ENCODE measurements at regions not wholly inside any gene's neighbourhood (a gene's known extent, or its start where the extent isn't known, plus 50 kb on each side); places are given as distances from the start of the nearest gene placed in this dataset.

DNA sequence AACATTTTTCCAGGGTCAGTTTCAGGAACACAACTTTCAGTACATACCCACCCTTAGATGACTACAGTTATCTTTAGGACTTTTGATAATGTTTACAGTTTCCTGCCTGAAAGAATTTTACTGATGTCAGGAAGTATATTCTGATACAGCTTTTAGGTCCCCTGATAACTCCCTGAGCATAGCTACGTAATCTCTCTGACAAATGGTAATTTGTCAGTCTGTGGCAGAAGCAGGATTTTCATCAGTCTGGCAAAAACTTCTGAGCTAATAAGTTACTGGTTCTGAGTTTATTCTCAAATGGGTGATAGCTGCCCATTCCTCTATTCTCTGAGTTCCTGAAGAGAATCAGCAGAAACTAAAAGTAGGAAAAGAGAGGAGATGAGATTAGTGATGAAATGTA, 270.1 kb upstream of the MTPN start:
- Histone ChIP-seq H3K36me3 (no peaks in the 10 kb centered on the region), H3K4me3 (no peak overlapping the region), H3K4me1 (replicated peaks) (no peaks in the 10 kb centered on the region), H3K9me3 (no peaks in the 10 kb centered on the region), H3K27me3 (replicated peaks; ENCODE audit: insufficient read depth) (no peaks in the 10 kb centered on the region), H3K27ac (no peak overlapping the region)
- TF ChIP-seq POLR2A (IDR thresholded peaks at IDR 0.05) = no peak
- no peak for TF ChIP-seq POLR2AphosphoS5 (IDR thresholded peaks at IDR 0.05)
- intact Hi-C loops (cut with DNase I) = no loop called here
- no peak for DNase-seq (ENCODE audit: low spot score)
- WGBS = 75% methylated on average over 1 of the region's 1 CpG

DNA sequence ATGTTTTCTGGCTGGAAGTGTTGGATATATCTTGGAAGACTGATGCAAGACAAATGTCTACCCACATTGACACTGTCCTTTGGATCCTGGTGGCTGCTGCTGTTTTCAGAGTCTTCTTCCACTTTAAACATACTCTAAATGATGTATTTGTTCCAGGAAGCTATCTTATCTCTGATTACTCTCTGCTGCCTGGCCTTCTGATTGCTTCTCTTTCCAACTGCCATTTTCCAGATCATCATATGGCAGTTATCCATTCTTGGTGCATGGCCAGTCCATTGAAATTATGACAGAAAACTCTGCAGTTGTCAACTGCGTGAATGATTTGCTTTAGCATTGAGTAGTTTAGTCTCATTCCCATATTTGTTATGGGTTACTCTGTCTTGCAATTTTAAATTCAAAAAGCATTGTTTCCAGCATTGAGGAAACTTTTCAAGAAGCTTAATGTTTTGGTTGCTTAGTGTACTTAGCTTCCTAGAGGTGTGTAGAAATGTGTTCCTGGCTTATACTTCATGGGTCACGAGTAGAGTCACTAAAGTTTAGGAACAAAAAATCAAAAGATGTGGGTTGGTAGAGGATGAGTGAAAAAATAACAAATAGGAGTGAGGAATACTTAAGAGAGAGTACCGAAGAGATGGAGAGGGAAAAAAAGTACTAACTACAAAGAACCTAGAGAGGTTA, 268.3 kb upstream of the MTPN start:
- Histone ChIP-seq H3K4me3 (no peak overlapping the region), H3K36me3 (no peaks in the 10 kb centered on the region), H3K27ac (no peak overlapping the region), H3K9me3 (no peaks in the 10 kb centered on the region), H3K4me1 (replicated peaks) (no peaks in the 10 kb centered on the region), H3K27me3 (replicated peaks; ENCODE audit: insufficient read depth) (no peaks in the 10 kb centered on the region)
- 82% methylated on average over 3 of the region's 3 CpGs for WGBS
- no peak for DNase-seq (ENCODE audit: low spot score)
- intact Hi-C loops (cut with DNase I) = no loop called here
- no peak for TF ChIP-seq POLR2A (IDR thresholded peaks at IDR 0.05)
- no peak for TF ChIP-seq POLR2AphosphoS5 (IDR thresholded peaks at IDR 0.05)
- no peak for TF ChIP-seq CTCF (IDR thresholded peaks at IDR 0.05)

DNA sequence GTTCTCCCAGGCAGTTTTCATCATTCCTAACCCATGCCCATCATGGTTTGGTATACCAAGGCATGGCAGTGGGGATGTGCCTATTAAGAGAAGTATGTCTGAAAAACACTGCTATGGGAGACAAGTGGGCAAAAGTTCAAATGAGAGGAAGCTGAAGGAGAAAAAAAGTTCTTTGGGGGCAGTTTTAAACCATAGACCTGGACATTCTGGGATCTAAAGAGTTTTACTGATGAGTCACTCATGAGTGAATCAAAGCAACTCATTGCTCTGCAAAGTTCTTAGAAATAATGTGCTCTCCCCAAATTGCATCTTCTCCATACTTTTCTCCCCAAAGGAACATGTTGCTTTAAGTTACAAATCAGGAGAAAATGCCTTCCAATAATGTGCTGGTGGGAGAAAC, 256.9 kb upstream of the MTPN start:
- DNase-seq (ENCODE audit: low spot score) = no peak
- Histone ChIP-seq H3K9me3 (no peaks in the 10 kb centered on the region), H3K4me3 (no peak overlapping the region), H3K4me1 (replicated peaks) (no peaks in the 10 kb centered on the region), H3K36me3 (no peaks in the 10 kb centered on the region), H3K27me3 (replicated peaks; ENCODE audit: insufficient read depth) (no peaks in the 10 kb centered on the region), H3K27ac (no peak overlapping the region)
- intact Hi-C loops (cut with DNase I) = no loop called here
- TF ChIP-seq POLR2AphosphoS5 (IDR thresholded peaks at IDR 0.05) (no peak), CTCF (IDR thresholded peaks at IDR 0.05) (no peak), POLR2A (IDR thresholded peaks at IDR 0.05) (no peak)

GRCh38 chr7:136230210-136230609, 253.1 kb upstream of the MTPN start:
- intact Hi-C loops (cut with DNase I) = no loop called here
- no peak for TF ChIP-seq POLR2A (IDR thresholded peaks at IDR 0.05)
- WGBS = 68% methylated on average over 1 of the region's 1 CpG

DNA sequence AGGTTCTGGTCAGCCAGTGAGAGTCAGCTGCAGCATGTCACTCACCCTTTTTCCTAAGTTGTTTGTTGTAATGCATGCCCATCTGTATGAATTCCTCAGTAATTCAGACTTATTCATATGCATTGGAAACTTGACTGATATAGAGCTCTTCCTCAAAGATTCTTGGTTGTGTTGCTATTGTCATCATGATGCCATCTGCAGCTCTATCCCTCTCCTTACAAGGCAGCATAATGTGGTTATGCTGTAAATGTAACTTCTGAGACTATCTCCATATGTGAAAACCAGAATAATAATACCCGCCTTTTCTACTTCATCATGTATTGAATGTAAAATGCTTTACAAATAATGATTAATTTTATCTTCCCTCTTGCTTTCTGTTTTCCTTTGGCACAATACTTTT, 252.6 kb upstream of the MTPN start:
- TF ChIP-seq POLR2A (IDR thresholded peaks at IDR 0.05) = no peak
- no peaks in the 10 kb centered on the region for H3K36me3 ChIP-seq
- no peak for DNase-seq (ENCODE audit: low spot score)
- H3K27ac ChIP-seq = no peak overlapping the region
- WGBS = 97% methylated on average over 1 of the region's 1 CpG
- no peaks in the 10 kb centered on the region for H3K27me3 ChIP-seq (replicated peaks; ENCODE audit: insufficient read depth)
- no peaks in the 10 kb centered on the region for H3K9me3 ChIP-seq
- no peak overlapping the region for H3K4me3 ChIP-seq
- intact Hi-C loops (cut with DNase I) = no loop called here
- H3K4me1 ChIP-seq (replicated peaks) = no peaks in the 10 kb centered on the region

More at GRCh38 chr7:136230210-136230609, 253.1 kb upstream of the MTPN start:
- no peaks in the 10 kb centered on the region for H3K36me3 ChIP-seq
- H3K27me3 ChIP-seq (replicated peaks; ENCODE audit: insufficient read depth) = no peaks in the 10 kb centered on the region
- H3K4me1 ChIP-seq (replicated peaks) = no peaks in the 10 kb centered on the region
- no peak for DNase-seq (ENCODE audit: low spot score)
- H3K9me3 ChIP-seq = no peaks in the 10 kb centered on the region
- no peak overlapping the region for H3K4me3 ChIP-seq
- no peak overlapping the region for H3K27ac ChIP-seq

DNA sequence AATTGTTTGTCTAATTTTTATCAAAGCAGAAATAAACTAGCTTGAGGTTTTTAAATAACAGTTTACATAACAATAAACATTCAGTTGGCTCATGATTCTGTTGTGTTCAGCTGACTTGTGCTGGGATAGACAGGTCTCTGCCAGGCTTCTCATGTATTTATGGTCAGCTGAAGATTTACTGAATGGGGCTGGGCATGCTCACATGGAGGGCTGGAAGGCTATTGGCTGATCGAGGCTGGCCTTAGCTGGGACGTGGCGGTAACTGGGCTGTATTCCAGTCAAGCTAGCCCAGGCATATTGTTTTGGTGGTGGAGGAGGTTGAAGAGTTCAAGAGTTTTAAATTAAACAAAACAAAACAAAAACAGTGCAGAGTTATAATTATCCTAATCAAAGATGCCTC, 251.0 kb upstream of the MTPN start:
- DNase-seq (ENCODE audit: low spot score) = no peak
- intact Hi-C loops (cut with DNase I) = no loop called here
- Histone ChIP-seq H3K4me1 (replicated peaks) (no peaks in the 10 kb centered on the region), H3K4me3 (no peak overlapping the region), H3K27me3 (replicated peaks; ENCODE audit: insufficient read depth) (no peaks in the 10 kb centered on the region), H3K36me3 (no peaks in the 10 kb centered on the region), H3K9me3 (no peaks in the 10 kb centered on the region), H3K27ac (no peak overlapping the region)
- 63% methylated on average over 3 of the region's 3 CpGs for WGBS
- TF ChIP-seq CTCF (IDR thresholded peaks at IDR 0.05) (no peak), POLR2AphosphoS5 (IDR thresholded peaks at IDR 0.05) (no peak)

Data from prostate gland (tissue), 2 donors.